ENCODE measurements at regions not wholly inside any gene's neighbourhood (a gene's known extent, or its start where the extent isn't known, plus 50 kb on each side); places are given as distances from the start of the nearest gene placed in this dataset.

DNA sequence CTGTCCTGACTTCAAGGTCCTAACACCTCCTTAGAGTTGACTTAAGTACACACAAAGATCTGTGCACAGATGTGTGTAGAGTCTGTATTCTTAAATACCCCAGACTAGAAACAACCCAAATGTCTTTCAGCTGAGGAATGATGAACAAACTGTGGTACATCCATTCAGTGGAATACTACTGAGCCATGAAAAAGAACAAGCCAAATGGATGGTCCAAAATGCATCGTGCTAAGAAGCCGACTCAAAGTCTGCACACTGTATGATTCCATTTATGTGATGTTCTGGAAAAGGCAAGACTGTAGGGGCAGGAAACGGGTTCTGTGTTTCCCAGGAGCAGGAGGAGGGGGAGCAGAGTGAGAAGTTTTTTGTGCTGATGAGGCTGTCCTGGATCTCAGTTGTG, 56.7 kb upstream of the LINC01488 start:
- TF ChIP-seq, protein P1, sequence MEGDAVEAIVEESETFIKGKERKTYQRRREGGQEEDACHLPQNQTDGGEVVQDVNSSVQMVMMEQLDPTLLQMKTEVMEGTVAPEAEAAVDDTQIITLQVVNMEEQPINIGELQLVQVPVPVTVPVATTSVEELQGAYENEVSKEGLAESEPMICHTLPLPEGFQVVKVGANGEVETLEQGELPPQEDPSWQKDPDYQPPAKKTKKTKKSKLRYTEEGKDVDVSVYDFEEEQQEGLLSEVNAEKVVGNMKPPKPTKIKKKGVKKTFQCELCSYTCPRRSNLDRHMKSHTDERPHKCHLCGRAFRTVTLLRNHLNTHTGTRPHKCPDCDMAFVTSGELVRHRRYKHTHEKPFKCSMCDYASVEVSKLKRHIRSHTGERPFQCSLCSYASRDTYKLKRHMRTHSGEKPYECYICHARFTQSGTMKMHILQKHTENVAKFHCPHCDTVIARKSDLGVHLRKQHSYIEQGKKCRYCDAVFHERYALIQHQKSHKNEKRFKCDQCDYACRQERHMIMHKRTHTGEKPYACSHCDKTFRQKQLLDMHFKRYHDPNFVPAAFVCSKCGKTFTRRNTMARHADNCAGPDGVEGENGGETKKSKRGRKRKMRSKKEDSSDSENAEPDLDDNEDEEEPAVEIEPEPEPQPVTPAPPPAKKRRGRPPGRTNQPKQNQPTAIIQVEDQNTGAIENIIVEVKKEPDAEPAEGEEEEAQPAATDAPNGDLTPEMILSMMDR (IDR thresholded peaks at IDR 0.05): no peak
- no peak for TF ChIP-seq POLR2A (IDR thresholded peaks at IDR 0.05)

Measured in esophagus squamous epithelium (tissue), 4 donors.